H1 (cell line): ENCODE measurements at regions not wholly inside any gene's neighbourhood (a gene's known extent, or its start where the extent isn't known, plus 50 kb on each side); places are given as distances from the start of the nearest gene placed in this dataset.

Source experiments
- ASH2L ChIP-seq: fragments of 200-600, 300-600 bp; sonication (generic); IDR thresholded peaks from one replicate; pipeline ENCODE4 v1.7.1; 2017; ENCODE audit warnings: low read length
- CEBPB ChIP-seq: IDR thresholded peaks from 2 replicates; pipeline ENCODE4 v1.6.1; 2012; ENCODE audit warnings: low read depth, low read length
- CHD1 ChIP-seq: IDR thresholded peaks from 2 replicates; pipeline ENCODE4 v1.6.1; 2012; ENCODE audit warnings: low read depth, low read length, improper control_type of control experiment
- CTBP2 ChIP-seq: IDR thresholded peaks from 2 replicates; pipeline ENCODE4 v1.7.0; 2011; ENCODE audit warnings: borderline replicate concordance, mild to moderate bottlenecking, moderate library complexity, mixed read lengths, low read length; ENCODE audit not compliant: insufficient read depth, insufficient read length
- EP300 ChIP-seq, 2 experiments: IDR thresholded peaks; 1 replicate in 1 of 2; 2 replicates in 1 of 2; pipeline ENCODE4 v1.6.1; 2011 to 2012; ENCODE audit warnings: low read depth in 2 of 2, low read length in 2 of 2, mild to moderate bottlenecking in 2 of 2, borderline replicate concordance in 1 of 2, inconsistent platforms in 1 of 2, moderate library complexity in 1 of 2
- MAFK ChIP-seq: IDR thresholded peaks from 2 replicates; pipeline ENCODE4 v1.6.1; 2012; ENCODE audit warnings: low read depth, mild to moderate bottlenecking, improper control_type of control experiment, low read length
- POLR2A ChIP-seq, 2 experiments: IDR thresholded peaks; 1 replicate in 1 of 2; 2 replicates in 1 of 2; pipeline ENCODE4 v1.6.1; 2011; ENCODE audit warnings: low read depth in 2 of 2, low read length in 2 of 2, mild to moderate bottlenecking in 2 of 2; ENCODE audit errors: control extremely low read depth in 1 of 2
- POLR2AphosphoS5 ChIP-seq: IDR thresholded peaks from 2 replicates; pipeline ENCODE4 v1.6.1; 2011; ENCODE audit warnings: low read depth, low read length
- RFX5 ChIP-seq: IDR thresholded peaks from 2 replicates; pipeline ENCODE4 v1.6.1; 2011; ENCODE audit warnings: low read depth, low read length, improper control_type of control experiment, borderline replicate concordance
- TF ChIP-seq, protein P1 (sequence below), 3 experiments: IDR thresholded peaks; 1 replicate in 2 of 3; 2 replicates in 1 of 3; pipeline versions ENCODE4 v1.5.1 to v1.6.1; 2011; ENCODE audit warnings: low read length in 3 of 3, mild to moderate bottlenecking in 3 of 3, inconsistent platforms in 2 of 3, low read depth in 1 of 3, moderate library complexity in 1 of 3; ENCODE audit not compliant: insufficient read depth in 1 of 3; ENCODE audit errors: control extremely low read depth in 1 of 3
- TF ChIP-seq, protein P2 (sequence below): IDR thresholded peaks from 2 replicates; pipeline ENCODE4 v1.6.1; 2012; ENCODE audit warnings: inconsistent platforms
- TF ChIP-seq, protein P3 (sequence below): IDR thresholded peaks from 2 replicates; pipeline ENCODE4 v1.6.1; 2011; ENCODE audit warnings: low read length, improper control_type of control experiment
- TF ChIP-seq, protein P4 (sequence below): IDR thresholded peaks from 2 replicates; pipeline ENCODE4 v1.6.1; 2011; ENCODE audit warnings: low read depth, mild to moderate bottlenecking, low read length; ENCODE audit not compliant: insufficient read depth

DNA sequence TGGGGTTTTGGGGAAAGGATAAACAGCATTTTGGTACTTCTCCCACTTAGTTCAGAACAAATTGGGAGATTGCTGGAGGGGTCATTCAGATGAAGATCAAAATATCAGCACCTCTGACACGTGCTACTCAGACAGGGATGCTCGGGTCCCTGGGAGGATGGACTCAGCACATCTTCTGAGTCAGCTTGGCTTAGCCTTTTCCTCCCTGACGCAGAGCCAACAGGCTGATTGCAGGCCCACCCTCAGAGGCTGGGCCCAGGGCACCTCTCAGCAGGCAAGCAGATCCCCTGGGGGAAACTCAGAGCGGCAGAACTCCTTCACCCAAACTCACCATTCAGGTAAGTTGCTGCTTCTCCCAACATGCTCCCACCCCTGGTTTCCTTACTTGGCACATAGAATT is 304.9 kb downstream of the TLE3 start:
- TF ChIP-seq CTBP2 (no peak), ASH2L (no peak), POLR2A (IDR thresholded peaks at IDR 0.05; ENCODE audit: control extremely low read depth in 1 of 2, low read depth in 2 of 2, low read length in 2 of 2) (no peak), CHD1 (no peak), POLR2AphosphoS5 (no peak), RFX5 (no peak), MAFK (no peak), EP300 (IDR thresholded peaks at IDR 0.05; ENCODE audit: borderline replicate concordance in 1 of 2, low read depth in 2 of 2, low read length in 2 of 2) (no peak), CEBPB (no peak)
- TF ChIP-seq, protein P1, sequence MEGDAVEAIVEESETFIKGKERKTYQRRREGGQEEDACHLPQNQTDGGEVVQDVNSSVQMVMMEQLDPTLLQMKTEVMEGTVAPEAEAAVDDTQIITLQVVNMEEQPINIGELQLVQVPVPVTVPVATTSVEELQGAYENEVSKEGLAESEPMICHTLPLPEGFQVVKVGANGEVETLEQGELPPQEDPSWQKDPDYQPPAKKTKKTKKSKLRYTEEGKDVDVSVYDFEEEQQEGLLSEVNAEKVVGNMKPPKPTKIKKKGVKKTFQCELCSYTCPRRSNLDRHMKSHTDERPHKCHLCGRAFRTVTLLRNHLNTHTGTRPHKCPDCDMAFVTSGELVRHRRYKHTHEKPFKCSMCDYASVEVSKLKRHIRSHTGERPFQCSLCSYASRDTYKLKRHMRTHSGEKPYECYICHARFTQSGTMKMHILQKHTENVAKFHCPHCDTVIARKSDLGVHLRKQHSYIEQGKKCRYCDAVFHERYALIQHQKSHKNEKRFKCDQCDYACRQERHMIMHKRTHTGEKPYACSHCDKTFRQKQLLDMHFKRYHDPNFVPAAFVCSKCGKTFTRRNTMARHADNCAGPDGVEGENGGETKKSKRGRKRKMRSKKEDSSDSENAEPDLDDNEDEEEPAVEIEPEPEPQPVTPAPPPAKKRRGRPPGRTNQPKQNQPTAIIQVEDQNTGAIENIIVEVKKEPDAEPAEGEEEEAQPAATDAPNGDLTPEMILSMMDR (IDR thresholded peaks at IDR 0.05; ENCODE audit: control extremely low read depth in 1 of 3, insufficient read depth in 1 of 3, low read depth in 1 of 3, low read length in 3 of 3), result no peak
- TF ChIP-seq, protein P2, sequence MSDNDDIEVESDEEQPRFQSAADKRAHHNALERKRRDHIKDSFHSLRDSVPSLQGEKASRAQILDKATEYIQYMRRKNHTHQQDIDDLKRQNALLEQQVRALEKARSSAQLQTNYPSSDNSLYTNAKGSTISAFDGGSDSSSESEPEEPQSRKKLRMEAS, result no peak
- TF ChIP-seq, protein P3, sequence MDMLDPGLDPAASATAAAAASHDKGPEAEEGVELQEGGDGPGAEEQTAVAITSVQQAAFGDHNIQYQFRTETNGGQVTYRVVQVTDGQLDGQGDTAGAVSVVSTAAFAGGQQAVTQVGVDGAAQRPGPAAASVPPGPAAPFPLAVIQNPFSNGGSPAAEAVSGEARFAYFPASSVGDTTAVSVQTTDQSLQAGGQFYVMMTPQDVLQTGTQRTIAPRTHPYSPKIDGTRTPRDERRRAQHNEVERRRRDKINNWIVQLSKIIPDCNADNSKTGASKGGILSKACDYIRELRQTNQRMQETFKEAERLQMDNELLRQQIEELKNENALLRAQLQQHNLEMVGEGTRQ, result no peak
- TF ChIP-seq, protein P4, sequence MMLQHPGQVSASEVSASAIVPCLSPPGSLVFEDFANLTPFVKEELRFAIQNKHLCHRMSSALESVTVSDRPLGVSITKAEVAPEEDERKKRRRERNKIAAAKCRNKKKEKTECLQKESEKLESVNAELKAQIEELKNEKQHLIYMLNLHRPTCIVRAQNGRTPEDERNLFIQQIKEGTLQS, result no peak
